Chondrocyte (in vitro differentiated cells): ENCODE measurements at regions not wholly inside any gene's neighbourhood (a gene's known extent, or its start where the extent isn't known, plus 50 kb on each side); places are given as distances from the start of the nearest gene placed in this dataset.

Experiments
- DNase-seq: peaks from one replicate; pipeline ENCODE4 v3.0.0; 2021; ENCODE audit warnings: mixed read lengths, low spot score
- H3K27ac Mint-ChIP-seq: one replicate; pipeline ENCODE4 v1.8.0; 2021; ENCODE audit warnings: mild to moderate bottlenecking, moderate library complexity, mixed read lengths; ENCODE audit not compliant: unreplicated experiment
- H3K27me3 Mint-ChIP-seq: 2 replicates; pipeline ENCODE4 v1.8.0; 2021; ENCODE audit warnings: low read depth, mixed read lengths
- H3K36me3 Mint-ChIP-seq: 2 replicates; pipeline ENCODE4 v1.8.0; 2021; ENCODE audit warnings: low read depth, mixed read lengths
- H3K4me1 Mint-ChIP-seq: 2 replicates; pipeline ENCODE4 v1.8.0; 2021; ENCODE audit warnings: low read depth, mild to moderate bottlenecking, mixed read lengths
- H3K4me3 Mint-ChIP-seq: one replicate; pipeline ENCODE4 v1.8.0; 2021; ENCODE audit warnings: mild to moderate bottlenecking, moderate library complexity, mixed read lengths; ENCODE audit not compliant: unreplicated experiment
- H3K9me3 Mint-ChIP-seq: 2 replicates; pipeline ENCODE4 v1.8.0; 2021; ENCODE audit warnings: low read depth, mixed read lengths
- TF ChIP-seq, protein P1 (sequence below): fragments of 200-600 bp; sonication (generic); IDR thresholded peaks from 2 replicates; pipeline ENCODE4 v1.5.0; 2021; ENCODE audit warnings: antibody characterized with exemption, mild to moderate bottlenecking, moderate library complexity

DNA sequence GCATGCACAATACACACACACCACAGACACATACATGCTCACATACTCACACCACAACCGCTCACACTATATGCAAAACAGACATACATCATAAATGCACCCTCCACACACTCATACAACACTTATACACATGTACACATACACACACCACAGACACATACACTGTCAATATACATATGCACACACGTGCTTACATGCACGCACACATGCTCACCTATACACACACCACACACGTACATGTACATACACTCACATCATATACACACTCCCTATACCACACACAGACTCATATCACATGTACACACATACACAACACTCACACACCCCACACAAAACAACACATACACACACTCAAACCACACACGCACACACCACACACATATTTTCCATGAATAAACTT is 885.3 kb downstream of the TBC1D22A start:
- Mint-ChIP-seq H3K27me3 (no peaks in the 10 kb centered on the region), H3K4me3 (no peak overlapping the region), H3K4me1 (no peaks in the 10 kb centered on the region), H3K36me3 (peaks cover 2% of the 10 kb centered on the region), H3K9me3 (peaks cover 14% of the 10 kb centered on the region), H3K27ac (no peak overlapping the region)
- TF ChIP-seq, protein P1, sequence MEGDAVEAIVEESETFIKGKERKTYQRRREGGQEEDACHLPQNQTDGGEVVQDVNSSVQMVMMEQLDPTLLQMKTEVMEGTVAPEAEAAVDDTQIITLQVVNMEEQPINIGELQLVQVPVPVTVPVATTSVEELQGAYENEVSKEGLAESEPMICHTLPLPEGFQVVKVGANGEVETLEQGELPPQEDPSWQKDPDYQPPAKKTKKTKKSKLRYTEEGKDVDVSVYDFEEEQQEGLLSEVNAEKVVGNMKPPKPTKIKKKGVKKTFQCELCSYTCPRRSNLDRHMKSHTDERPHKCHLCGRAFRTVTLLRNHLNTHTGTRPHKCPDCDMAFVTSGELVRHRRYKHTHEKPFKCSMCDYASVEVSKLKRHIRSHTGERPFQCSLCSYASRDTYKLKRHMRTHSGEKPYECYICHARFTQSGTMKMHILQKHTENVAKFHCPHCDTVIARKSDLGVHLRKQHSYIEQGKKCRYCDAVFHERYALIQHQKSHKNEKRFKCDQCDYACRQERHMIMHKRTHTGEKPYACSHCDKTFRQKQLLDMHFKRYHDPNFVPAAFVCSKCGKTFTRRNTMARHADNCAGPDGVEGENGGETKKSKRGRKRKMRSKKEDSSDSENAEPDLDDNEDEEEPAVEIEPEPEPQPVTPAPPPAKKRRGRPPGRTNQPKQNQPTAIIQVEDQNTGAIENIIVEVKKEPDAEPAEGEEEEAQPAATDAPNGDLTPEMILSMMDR: no peak
- no peak for DNase-seq

DNA sequence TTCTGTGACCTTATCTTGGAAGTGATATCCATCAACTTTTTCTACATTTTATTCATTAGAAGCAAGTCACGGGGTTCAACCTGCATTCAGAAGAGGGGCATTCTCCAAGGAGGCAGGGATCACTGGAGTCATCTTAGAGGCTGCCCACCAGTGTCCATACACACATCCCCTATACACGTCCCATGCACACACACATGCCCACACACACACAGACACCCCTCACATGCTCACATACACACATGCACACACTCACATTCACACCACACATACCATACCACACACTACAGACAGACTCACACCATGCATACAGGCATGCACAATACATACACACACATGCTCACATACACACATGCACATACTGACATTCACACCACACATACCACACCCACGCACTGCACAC is 884.7 kb downstream of the TBC1D22A start:
- DNase-seq: no peak
- Mint-ChIP-seq H3K9me3 (peaks cover 11% of the 10 kb centered on the region), H3K4me3 (no peak overlapping the region), H3K36me3 (peaks cover 2% of the 10 kb centered on the region), H3K4me1 (no peaks in the 10 kb centered on the region), H3K27me3 (no peaks in the 10 kb centered on the region), H3K27ac (no peak overlapping the region)
- TF ChIP-seq, protein P1: no peak

- Mint-ChIP-seq H3K27me3 (no peaks in the 10 kb centered on the region), H3K4me3 (no peak overlapping the region), H3K36me3 (peaks cover 2% of the 10 kb centered on the region), H3K4me1 (no peaks in the 10 kb centered on the region), H3K9me3 (peaks cover 11% of the 10 kb centered on the region), H3K27ac (no peak overlapping the region)
- TF ChIP-seq, protein P1: no peak
- DNase-seq: no peak
These were observed 883.5 kb downstream of the TBC1D22A start for GRCh38 chr22:47645923-47646322.

DNA sequence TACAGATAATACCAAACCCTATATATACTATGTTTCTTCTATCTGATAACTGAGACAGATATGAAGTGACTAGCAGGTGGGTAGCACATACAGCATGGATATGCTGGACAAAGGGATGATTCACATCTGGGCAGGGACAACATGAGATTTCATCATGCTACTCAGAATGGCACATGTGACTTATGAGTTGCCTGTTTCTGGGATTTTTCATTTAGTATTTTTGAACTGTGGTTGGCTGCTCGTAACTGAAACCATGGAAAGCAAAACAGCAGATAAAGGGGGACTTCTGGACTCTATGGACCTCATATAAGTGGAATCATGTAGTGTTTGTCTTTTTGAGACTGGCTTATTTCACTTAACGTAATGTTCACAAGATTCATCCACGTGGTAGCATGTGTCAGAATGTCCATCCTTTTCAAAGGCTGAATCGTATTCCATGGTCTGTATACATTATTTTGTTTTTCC is 883.0 kb downstream of the TBC1D22A start:
- Mint-ChIP-seq H3K4me1 (no peaks in the 10 kb centered on the region), H3K27ac (no peak overlapping the region), H3K4me3 (no peak overlapping the region), H3K27me3 (no peaks in the 10 kb centered on the region), H3K9me3 (peaks cover 11% of the 10 kb centered on the region), H3K36me3 (peaks cover 2% of the 10 kb centered on the region)
- DNase-seq: no peak
- TF ChIP-seq, protein P1: no peak

DNA sequence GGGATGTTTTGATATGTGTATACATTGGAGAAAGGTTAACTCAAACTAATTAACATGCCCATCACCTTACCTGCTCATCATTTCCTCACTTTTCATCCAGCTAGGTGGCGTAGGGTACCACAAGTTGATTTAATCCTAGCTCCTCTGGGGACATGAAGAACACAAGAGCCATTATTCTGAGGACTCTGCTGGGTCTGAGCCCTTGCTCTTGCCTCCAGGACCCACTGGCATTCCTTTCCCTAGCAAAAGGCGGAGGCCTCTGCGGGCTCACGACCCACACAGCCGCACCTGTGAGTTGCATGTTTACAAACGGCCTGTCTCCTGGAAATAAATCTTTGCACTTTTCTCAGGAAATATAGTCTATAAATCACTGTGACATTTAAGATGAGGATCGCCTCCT is 871.9 kb downstream of the TBC1D22A start:
- TF ChIP-seq, protein P1: no peak
- no peak for DNase-seq
- Mint-ChIP-seq H3K4me3 (no peak overlapping the region), H3K27me3 (no peaks in the 10 kb centered on the region), H3K4me1 (no peaks in the 10 kb centered on the region), H3K27ac (no peak overlapping the region), H3K36me3 (no peaks in the 10 kb centered on the region), H3K9me3 (peaks cover 37% of the 10 kb centered on the region)
